ENCODE measurements at regions not wholly inside any gene's neighbourhood (a gene's known extent, or its start where the extent isn't known, plus 50 kb on each side); places are given as distances from the start of the nearest gene placed in this dataset.
"Not testable (repeated sequence)": the region's sequence is repeated elsewhere in the genome, so short reads cannot be mapped to it uniquely, and the experiment has no call there.

- no peak for DNase-seq
Measured at GRCh38 chr2:100704711-100705110, 115.2 kb upstream of the NPAS2 start.

DNA sequence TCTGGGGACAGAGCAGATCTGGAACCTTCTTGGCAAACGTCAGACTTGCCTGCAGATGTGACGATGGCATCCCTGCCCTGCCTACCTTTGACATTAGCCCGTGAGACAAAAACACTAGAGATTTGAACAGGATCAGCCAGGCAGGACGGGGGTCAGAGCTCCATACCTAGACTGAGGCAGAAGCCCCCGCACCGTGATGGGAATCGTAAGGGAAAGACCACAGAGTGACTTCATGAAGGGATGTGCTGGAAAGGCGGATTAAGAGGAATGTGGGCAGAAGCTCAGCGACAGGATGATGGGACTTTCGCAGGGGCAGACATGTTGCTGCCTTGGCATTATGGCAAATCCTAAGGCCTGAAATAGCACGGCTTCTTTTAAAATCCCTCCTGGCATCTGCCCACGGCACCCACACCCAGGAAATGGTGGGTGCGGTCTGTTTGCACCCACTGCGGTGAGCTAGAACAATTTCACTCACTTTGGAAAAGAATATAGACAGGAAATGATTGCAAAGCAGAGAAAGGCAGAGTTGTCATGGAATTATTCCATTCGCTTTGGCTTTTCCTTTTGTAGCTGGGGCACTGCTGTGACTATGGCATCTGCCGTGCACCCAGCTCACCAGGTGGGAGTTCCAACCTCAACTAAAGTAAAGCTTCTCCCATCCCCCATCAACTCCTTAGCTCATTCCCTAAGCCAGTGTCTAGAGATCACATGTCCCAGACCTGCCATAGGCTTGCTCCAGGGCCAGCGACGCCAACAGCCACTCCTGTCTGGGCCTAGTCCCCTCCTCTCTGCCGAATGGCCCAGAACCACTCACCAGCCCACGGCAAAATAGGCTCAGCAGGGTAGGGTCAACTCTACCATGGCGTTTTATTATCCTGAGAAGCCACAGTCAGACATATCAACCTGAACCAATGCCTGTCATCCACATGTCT, 112.7 kb upstream of the NPAS2 start:
- DNase-seq = no peak

GRCh38 chr2:100708333-100708732, 111.6 kb upstream of the NPAS2 start:
- DNase-seq = no peak

- DNase-seq = no peak
Measured at GRCh38 chr2:100713106-100713505, 106.8 kb upstream of the NPAS2 start.

- not testable (repeated sequence) for DNase-seq
Measured at GRCh38 chr2:100714396-100715010, 105.4 kb upstream of the NPAS2 start.

GRCh38 chr2:100715861-100716260, 104.1 kb upstream of the NPAS2 start:
- not testable (repeated sequence) for DNase-seq

DNA sequence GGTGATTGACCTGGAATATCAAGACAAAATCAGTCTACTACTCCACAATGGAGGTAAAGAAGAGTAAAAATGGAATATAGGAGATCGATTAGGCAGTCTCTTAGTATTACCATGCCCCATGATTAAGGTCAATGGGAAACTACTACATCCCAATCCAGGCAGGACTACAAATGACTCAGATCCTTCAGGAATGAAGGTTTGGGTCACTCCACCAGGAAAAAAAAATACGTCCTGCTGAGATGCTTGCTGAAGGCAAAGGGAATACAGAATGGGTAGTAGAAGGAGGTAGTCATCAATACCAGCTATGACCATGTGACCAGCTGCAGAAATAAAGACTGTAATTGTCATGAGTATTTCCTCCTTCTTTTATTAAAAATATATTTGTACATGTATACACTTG, 103.4 kb upstream of the NPAS2 start:
- no peak for DNase-seq

GRCh38 chr2:100718065-100718629, 101.8 kb upstream of the NPAS2 start:
- DNase-seq = no peak

GRCh38 chr2:100720445-100720844, 99.5 kb upstream of the NPAS2 start:
- DNase-seq = no peak

DNA sequence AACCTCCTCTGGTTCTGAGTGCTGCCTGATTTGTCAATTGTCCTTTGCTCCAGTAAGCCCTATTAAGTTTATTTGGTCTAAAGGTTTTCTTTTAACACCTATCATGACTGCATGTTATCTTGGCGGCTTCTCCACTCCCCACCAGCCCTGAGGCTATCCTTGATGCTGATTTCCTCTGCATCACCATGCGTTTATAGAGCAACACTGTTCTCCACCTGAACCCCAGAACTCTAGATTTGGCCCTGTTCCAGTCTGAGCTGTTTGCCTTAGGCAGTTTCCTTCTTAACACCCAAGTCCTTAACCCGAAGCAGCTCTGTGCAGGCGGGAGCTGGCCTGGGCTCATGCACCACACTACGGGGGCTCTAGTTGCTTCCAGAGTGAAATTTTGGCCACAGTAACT, 98.2 kb upstream of the NPAS2 start:
- no peak for DNase-seq

DNA sequence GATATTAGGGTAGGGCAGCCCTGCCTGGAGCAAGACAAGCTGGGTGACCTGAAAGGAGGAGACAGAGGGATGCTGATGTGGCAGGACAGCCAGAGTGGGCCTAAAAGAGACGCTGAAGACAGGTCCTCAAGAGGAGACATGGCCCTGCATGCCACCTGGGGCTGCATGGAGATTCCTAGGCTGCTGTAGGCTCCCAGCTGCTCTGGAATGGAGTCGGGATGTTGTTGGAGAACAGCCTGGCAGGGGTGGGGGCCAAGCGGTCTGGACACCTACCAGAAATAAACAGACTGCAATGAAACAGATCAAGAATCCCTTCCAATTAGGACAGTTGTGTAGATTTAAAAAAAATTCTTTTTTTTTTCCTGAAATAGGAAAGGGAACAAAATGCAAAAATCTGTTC, 97.8 kb upstream of the NPAS2 start:
- DNase-seq = no peak

- DNase-seq = no peak
Measured at GRCh38 chr2:100726866-100727265, 93.1 kb upstream of the NPAS2 start.

DNA sequence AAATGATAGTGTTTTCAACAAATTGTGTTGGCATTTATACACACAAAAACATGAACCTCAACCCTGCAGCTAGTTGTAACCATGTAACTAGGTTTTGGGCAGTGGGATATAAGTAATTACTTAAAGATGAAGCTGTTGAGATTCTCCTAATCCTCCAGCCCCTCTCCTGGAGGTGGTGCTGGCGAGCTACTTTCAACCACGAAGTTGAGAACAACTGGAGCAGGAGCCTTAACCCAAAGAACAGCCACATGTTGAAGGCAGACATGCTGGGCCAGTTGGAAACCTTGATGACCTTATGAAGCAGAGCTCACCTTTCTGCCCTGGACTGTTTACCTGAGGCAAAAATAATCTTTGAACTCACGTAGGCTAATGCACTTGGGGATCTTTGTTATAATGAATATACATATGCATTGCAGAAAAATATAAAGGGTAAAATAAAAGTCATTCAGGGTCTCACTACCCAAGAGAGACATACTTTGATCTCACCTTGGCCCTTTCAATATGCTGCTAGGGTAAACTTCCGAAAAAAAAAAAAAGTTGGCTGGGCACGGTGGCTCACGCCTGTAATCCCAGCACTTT, 89.6 kb upstream of the NPAS2 start:
- DNase-seq = peak; percentile 13 to 71

DNA sequence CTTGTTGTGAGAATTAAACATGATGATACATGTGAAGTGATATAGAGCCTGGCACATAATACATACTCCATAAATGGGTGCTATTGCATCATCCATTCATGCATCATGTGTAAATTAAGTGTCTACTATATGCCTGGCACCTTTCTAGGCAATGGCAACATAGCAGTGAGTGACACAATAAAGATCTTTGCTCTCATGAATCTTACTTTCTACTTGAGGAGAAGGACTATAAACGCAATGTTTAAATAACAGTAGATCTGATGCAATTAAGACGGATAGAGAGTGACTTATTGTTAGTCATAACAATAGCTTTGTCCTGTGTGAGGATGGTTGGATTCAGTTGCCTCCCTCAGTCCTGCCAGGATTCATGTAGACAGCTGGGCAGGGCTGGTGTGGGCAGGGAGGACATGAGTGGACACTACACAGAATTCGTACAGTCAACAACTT, 88.4 kb upstream of the NPAS2 start:
- DNase-seq = peak in 1 of 2 experiments; percentile 7

GRCh38 chr2:100733391-100734187, 86.3 kb upstream of the NPAS2 start:
- DNase-seq = peak in 1 of 2 experiments; percentile 30

DNA sequence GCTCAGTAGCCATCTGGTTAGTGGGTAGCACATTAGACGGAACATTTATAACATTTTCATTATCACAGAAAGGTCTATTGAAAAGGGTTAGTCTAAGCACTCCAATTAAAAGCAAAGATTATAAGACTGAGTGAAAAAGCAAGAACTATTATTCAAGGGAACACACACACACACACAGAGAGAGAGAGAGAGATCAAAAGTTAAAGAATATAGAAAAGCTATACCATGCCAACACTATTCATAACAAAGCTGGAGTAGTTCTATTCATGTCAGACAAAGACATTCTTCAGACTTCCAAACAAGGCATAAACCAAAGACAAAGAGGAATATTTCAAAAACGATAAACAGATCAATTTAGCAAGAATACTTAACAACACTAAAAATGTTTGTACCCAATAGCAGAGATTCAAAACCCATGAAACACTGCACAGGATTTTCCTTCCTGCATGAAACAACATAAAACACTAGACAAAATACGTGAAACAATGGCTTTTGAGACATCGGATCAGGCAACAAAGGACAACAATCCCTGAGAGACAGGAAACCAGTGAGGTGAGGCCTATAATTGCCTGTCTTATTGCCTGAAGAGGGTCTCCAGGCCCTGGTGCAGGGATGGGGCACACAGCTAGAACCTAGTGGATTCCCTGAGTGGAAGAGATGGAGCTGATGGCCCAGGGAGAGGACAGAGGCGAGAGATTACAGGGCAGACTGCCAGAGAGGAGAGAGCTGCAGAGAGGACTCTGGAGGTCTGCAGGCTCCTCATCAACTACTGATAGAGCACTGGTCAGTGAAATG, 83.6 kb upstream of the NPAS2 start:
- DNase-seq = no peak

DNA sequence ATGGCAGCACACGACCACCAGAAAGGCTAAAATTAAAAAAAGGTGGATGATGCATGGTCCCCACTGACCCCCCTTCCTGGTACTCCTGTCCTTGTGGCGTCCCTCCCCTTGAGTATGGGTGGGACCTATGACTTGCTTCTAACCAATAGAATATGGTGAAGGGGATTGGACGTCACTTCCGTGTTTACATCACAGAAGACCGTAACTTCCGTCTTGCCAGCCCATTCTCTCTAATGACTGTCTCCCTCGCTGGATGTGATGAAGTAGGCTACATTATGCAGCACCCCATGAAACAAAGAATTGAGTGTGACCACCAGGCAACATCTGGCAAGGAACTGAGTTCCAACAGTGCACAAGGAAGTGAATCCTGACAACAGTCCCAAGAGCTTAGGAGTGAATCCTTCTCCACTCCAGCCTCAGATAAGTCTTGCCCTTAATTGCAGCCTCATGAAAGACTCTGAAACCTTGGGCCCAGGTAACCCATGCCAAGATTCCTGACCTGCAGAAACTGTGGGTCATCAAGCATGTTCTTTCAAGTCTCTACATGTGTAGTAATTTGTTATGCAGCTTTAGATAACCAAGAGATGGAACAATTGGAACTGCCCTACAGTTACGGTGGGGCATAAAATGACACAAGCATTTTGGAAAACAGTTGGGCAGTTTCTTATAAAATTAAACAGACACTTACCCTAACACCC, 80.1 kb upstream of the NPAS2 start:
- no peak for DNase-seq

DNA sequence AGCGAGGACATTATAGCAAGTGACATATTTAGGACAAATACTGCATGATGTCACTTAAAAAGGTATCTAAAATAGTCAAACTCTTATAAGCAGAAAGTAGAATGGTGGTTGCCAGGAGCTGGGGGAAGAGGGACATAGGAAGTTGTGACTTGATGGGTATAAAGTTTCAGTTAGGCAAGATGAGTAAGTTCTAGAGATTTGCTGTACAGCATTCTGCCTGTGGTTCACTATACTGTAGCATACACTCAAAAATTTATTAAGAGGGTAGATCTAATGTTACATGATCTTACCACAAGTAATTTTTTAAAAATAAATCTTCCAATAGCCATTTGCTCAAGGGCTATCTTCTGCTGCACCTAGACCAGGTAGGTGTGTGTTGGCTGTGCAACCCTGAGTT, 78.1 kb upstream of the NPAS2 start:
- DNase-seq = no peak

- peak in 1 of 2 experiments; percentile 26 for DNase-seq
Measured at GRCh38 chr2:100742277-100743254, 77.4 kb upstream of the NPAS2 start.

DNA sequence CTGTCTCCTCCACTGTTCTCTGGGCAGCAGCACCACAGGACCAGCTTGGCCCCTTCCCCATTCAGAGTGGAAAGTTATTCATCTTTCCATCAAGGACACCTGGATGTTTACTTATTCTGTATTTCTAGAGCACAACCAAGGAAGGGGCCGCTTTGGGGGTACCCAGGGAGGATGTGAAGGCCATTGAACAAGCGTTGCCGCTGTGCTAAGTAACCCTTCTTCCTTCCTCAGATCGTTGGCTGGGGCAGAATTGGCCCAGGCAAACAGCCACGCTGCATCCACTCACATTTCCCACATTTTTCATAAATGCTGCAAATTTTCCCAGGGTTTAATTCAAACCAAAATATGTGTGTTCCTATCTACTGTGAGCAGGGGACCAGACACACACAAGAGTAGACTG, 76.2 kb upstream of the NPAS2 start:
- no peak for DNase-seq

All from SW 1271 (cell line).